SH-SY5Y (cell line): ENCODE measurements at regions not wholly inside any gene's neighbourhood (a gene's known extent, or its start where the extent isn't known, plus 50 kb on each side); places are given as distances from the start of the nearest gene placed in this dataset.

ENCODE experiments used
- GATA2 ChIP-seq: IDR thresholded peaks from 2 replicates; pipeline ENCODE4 v1.6.1; 2011; ENCODE audit warnings: mild to moderate bottlenecking, low read depth, low read length
- GATA3 ChIP-seq: IDR thresholded peaks from 2 replicates; pipeline ENCODE4 v1.6.1; 2011; ENCODE audit warnings: low read depth, mild to moderate bottlenecking, low read length, moderate library complexity

DNA sequence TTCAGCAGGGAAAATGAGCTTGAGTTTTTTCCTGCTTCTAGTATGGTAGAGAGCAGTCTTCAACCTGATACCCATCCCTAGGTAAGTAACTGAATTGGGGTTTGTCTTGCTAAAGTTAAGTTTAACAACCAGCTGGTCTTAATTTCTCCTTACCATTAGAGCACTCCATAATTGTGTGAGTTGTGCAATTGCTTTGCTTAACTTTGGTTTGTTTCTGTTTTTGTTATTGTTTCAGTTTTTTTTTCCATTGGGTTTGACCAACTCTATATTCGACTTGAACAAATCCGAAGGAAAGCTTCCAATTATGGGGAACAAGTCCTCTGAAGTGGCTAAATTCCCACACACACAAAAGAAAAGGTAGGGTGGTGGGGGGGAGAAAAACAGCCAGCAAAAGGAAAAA is 641.1 kb downstream of the PLA2G4A start:
- TF ChIP-seq GATA2 (no peak), GATA3 (no peak)

DNA sequence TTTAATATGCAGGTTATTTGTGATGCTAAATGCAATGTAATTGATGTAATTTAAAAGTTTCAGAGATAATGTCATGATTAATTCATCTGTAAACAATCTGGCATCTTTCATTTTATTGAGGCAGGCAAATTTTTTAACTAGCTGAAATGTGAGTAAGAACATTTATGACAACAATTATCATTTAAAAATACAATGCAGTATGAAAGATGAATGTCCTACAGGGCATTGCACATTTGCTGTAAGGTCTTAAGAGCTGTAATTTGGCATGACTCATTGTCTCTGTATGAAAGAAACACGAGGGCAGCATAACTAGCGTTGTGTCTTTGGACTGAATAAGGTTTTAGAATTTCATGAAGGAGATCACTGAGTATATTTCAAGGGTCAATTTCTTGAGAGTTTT is 642.8 kb downstream of the PLA2G4A start:
- no peak for TF ChIP-seq GATA2
- TF ChIP-seq GATA3: no peak

- TF ChIP-seq GATA2 (no peak), GATA3 (no peak)
These were observed 645.6 kb downstream of the PLA2G4A start for GRCh38 chr1:187474336-187474735.

- no peak for TF ChIP-seq GATA2
- TF ChIP-seq GATA3: no peak
These were observed 647.9 kb downstream of the PLA2G4A start for GRCh38 chr1:187476671-187477070.

DNA sequence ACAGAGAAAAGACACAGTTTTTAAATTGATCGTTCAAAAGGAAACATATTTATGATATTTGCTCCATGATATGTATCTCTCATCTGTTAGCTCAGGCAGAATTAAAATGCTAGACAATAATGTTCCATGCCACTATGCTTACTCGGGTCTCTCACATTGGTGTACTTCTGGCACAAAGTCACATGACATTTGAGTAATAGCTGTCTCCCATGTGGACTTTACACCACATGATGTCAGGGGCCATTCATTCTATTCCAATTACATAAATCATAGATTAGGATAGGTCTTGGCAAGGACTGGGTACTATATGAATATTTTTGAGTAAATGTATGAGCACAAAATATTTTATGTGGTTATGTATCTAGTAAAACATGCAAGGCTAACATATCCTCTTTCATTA is 648.4 kb downstream of the PLA2G4A start:
- TF ChIP-seq GATA2 (no peak), GATA3 (no peak)

DNA sequence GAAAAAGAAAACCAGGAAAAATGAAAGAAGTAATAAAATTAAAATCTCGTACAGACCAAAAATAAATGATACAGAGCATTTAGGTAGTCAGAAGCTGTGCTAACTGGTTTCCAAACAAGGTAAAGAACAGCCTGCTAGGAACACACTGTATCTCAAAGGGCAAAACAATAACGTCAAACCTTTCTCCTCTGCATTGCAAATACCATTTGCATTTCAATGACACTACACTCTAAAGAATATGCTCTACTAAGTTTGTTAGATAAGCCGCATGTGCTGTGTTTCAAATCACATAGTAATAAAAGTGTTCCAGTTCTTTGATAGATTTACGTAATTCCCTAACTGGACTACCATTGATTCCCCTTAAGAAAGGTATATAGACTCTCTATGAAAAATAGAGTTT is 648.8 kb downstream of the PLA2G4A start:
- no peak for TF ChIP-seq GATA3
- no peak for TF ChIP-seq GATA2

DNA sequence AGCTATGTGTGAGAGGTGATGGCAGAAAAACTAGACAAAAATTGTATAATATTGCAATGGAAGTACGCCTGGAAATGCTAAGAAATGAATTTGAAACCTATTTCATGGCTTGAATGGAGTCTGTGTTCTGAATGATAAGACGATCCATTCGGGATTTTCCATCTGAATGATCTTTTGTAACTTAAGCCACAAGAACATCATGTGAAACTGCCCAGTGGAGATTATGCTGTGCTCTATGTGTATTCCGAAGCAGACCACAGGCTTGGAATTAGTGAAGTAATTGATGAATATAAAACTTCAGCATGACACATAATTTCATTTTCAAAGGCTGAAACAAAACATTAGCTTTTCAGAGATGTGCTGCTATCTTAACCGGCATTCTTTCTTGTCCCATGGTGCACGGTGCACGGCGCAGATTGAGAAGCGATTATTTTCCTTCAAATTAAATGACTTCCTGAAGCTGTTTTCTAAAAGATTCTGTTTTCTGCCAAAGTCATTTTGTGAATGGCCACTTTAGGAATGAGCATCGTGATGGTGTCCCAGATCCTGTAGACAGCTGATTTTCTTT is 652.9 kb downstream of the PLA2G4A start:
- TF ChIP-seq GATA3: peak; percentile 65
- peak; percentile 83 for TF ChIP-seq GATA2

DNA sequence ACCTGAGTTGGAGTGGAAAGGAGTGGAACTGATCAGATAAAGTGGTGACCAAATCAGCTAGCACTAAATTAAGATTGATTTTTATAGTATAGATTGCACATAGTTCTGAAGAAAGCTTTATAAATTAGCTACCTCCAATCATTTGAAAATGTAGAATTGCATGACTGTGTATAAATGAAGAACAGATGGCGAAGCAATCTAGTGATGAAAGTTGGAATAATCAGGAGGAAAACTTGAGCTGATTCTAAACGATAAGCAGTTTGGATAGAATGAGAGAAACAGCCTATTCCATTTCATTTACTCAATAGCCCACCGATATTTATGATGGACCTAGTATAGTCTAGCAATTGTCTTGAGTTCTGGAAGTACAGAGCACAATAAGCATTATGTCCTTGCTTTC is 661.5 kb downstream of the PLA2G4A start:
- TF ChIP-seq GATA3 (no peak), GATA2 (no peak)

GRCh38 chr1:187491082-187491720 is 662.5 kb downstream of the PLA2G4A start:
- no peak for TF ChIP-seq GATA2
- TF ChIP-seq GATA3: no peak

GRCh38 chr1:187498028-187498427 is 669.3 kb downstream of the PLA2G4A start:
- TF ChIP-seq GATA3 (no peak), GATA2 (no peak)

DNA sequence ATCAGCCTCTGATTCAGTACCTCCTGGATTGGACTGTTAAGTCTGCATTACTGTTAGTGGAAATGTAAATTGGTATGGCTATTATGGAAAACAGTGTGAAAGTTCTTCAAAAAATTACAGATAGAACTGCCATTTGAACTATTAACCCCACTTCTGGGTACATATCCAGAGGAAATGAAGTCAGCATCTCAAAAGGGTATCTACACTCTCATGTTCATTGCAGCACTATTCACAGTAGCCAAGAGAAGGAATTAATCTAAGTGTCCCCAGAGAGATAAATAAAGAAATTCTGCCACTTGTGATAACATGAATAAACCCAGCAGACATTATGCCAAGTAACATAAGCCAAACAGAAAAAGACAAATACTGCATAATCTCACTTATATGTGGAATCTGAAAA is 676.0 kb downstream of the PLA2G4A start:
- TF ChIP-seq GATA2 (no peak), GATA3 (no peak)

GRCh38 chr1:187509091-187509490 is 680.3 kb downstream of the PLA2G4A start:
- TF ChIP-seq GATA2: no peak
- TF ChIP-seq GATA3: no peak

GRCh38 chr1:187513190-187513589 is 684.4 kb downstream of the PLA2G4A start:
- no peak for TF ChIP-seq GATA2
- no peak for TF ChIP-seq GATA3

GRCh38 chr1:187514110-187514509 is 685.4 kb downstream of the PLA2G4A start:
- no peak for TF ChIP-seq GATA2
- no peak for TF ChIP-seq GATA3

GRCh38 chr1:187516874-187517273 is 688.1 kb downstream of the PLA2G4A start:
- TF ChIP-seq GATA3 (no peak), GATA2 (no peak)

- no peak for TF ChIP-seq GATA3
These were observed 688.8 kb downstream of the PLA2G4A start for GRCh38 chr1:187517546-187517945.

DNA sequence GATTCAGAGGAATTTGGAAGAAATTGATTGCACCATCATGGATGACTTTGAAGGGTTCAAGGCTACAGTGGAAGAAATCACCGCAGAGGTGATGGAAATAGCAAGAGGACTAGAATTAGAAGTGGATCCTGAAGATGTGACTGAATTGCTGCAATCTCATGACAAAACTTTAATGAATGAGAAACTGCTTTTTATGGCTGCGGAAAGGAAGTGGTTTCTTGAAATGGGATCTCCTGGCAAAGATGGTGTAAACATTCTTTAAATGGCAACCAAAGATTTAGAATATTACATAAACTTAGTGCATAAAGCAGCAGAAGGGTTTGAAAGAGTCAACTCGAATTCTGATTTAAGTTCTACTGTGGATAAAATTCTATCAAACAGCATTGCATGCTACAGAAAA is 698.6 kb downstream of the PLA2G4A start:
- TF ChIP-seq GATA3: no peak
- TF ChIP-seq GATA2: no peak
